Endothelial cell of umbilical vein (primary cell): ENCODE measurements at regions not wholly inside any gene's neighbourhood (a gene's known extent, or its start where the extent isn't known, plus 50 kb on each side); places are given as distances from the start of the nearest gene placed in this dataset.

ENCODE experiments used
- BruUV-seq: library from RNA; stranded (reverse); fragments of 400-500 nt; replicated peaks from 2 replicates; lab custom pipeline; 2021; lab: Mats Ljungman, UMichigan
- CTCF ChIA-PET: fragments of 300-600, 350-600 bp; sonication (Branson Sonifier 250); formaldehyde crosslinking; loops from one replicate; lab custom pipeline; 2021; ENCODE audit warnings: antibody characterized with exemption, inconsistent platforms; lab: Charles Lee
- POLR2A ChIA-PET: fragments of 300-600, 350-600 bp; sonication (Branson Sonifier 250); formaldehyde crosslinking; loops from one replicate; lab custom pipeline; 2021; ENCODE audit warnings: antibody characterized with exemption, inconsistent platforms; lab: Charles Lee
- DNase-seq: peaks from one replicate; pipeline ENCODE4 v3.0.0-alpha.2; 2011; ENCODE audit warnings: low read depth, low spot score
- FAIRE-seq: peaks from 2 replicates; lab custom pipeline; 2011; peaks lifted over from hg19 to GRCh38; lab: Jason Lieb, UNC
- H2AFZ ChIP-seq: 2 replicates; pipeline ENCODE4 v1.6.0; 2012; ENCODE audit warnings: low read depth, low read length, control low read depth, inconsistent platforms
- H3K27ac ChIP-seq: 2 replicates; pipeline ENCODE4 v1.5.1; 2011; ENCODE audit warnings: low read depth, mild to moderate bottlenecking, control low read depth, low read length, moderate library complexity; ENCODE audit not compliant: insufficient read depth
- H3K27me3 ChIP-seq, 2 experiments: 2 replicates each; pipeline versions ENCODE4 v1.6.0 to v1.6.1; 2011; ENCODE audit warnings: low read length in 2 of 2, mixed read lengths in 1 of 2; ENCODE audit not compliant: control insufficient read depth in 2 of 2, insufficient read depth in 2 of 2
- H3K36me3 ChIP-seq, 2 experiments: 2 replicates in 1 of 2; 3 replicates in 1 of 2; pipeline ENCODE4 v1.5.1; 2011; ENCODE audit warnings: low read length in 2 of 2, mild to moderate bottlenecking in 1 of 2, moderate library complexity in 1 of 2; ENCODE audit not compliant: control insufficient read depth in 2 of 2, insufficient read depth in 2 of 2; ENCODE audit errors: extremely low read depth in 1 of 2
- H3K4me1 ChIP-seq: 3 replicates; pipeline ENCODE4 v1.5.1; 2011; ENCODE audit warnings: mild to moderate bottlenecking, low read length; ENCODE audit not compliant: control insufficient read depth, insufficient read depth; ENCODE audit errors: extremely low read depth
- H3K4me2 ChIP-seq: 2 replicates; pipeline ENCODE4 v1.6.1; 2011; ENCODE audit warnings: low read length, control low read depth, mixed read lengths; ENCODE audit not compliant: insufficient read depth
- H3K4me3 ChIP-seq, 3 experiments: fragments of 200-600 bp in 1 of 3; sonication (generic), shearing (Covaris generic) in 1 of 3; replicated peaks in 1 of 3; 2 replicates each; pipeline ENCODE4 v1.5.1; 2011 to 2016; ENCODE audit warnings: control low read depth in 3 of 3, low read length in 3 of 3, mild to moderate bottlenecking in 2 of 3, inconsistent platforms in 1 of 3, low read depth in 1 of 3, moderate library complexity in 1 of 3; ENCODE audit not compliant: insufficient read depth in 1 of 3
- H3K79me2 ChIP-seq: 2 replicates; pipeline ENCODE4 v1.6.0; 2012; ENCODE audit warnings: low read length, inconsistent platforms; ENCODE audit not compliant: control insufficient read depth, insufficient read depth
- H3K9ac ChIP-seq: replicated peaks from 2 replicates; pipeline ENCODE3; 2011; ENCODE audit warnings: low read length, control low read depth; ENCODE audit not compliant: insufficient read depth; ENCODE audit errors: extremely low read depth
- H3K9me1 ChIP-seq: replicated peaks from 3 replicates; pipeline ENCODE4 v1.6.0; 2011; ENCODE audit warnings: mild to moderate bottlenecking, low read length; ENCODE audit not compliant: control insufficient read depth, insufficient read depth; ENCODE audit errors: extremely low read depth
- H3K9me3 ChIP-seq: replicated peaks from 2 replicates; pipeline ENCODE4 v1.5.1; 2012; ENCODE audit warnings: low read length, inconsistent platforms; ENCODE audit not compliant: control insufficient read depth, insufficient read depth
- H4K20me1 ChIP-seq: replicated peaks from 2 replicates; pipeline ENCODE3; 2011; ENCODE audit warnings: mild to moderate bottlenecking, low read length; ENCODE audit not compliant: control insufficient read depth, insufficient read depth; ENCODE audit errors: extremely low read depth
- CTCF ChIP-seq, 2 donors: IDR thresholded peaks; 1 replicate in 1 of 2; 2 replicates in 1 of 2; pipeline ENCODE4 v1.5.1; 2011; ENCODE audit warnings: low read length in 2 of 2, mild to moderate bottlenecking in 2 of 2, moderate library complexity in 2 of 2, control low read depth in 1 of 2, inconsistent platforms in 1 of 2, low read depth in 1 of 2; ENCODE audit not compliant: insufficient read depth in 1 of 2; ENCODE audit errors: extremely low read depth in 1 of 2
- EZH2 ChIP-seq: IDR thresholded peaks from 2 replicates; pipeline ENCODE4 v1.6.1; 2012; ENCODE audit warnings: borderline replicate concordance, low read depth, mild to moderate bottlenecking, moderate library complexity, low read length, inconsistent platforms; ENCODE audit not compliant: severe bottlenecking
- FOS ChIP-seq: IDR thresholded peaks from 2 replicates; pipeline ENCODE4 v1.6.1; 2011; ENCODE audit warnings: mild to moderate bottlenecking, low read length, moderate library complexity, borderline replicate concordance; ENCODE audit not compliant: insufficient read depth
- GATA2 ChIP-seq: IDR thresholded peaks from 2 replicates; pipeline ENCODE4 v1.7.0; 2011; ENCODE audit warnings: low read depth, mild to moderate bottlenecking, moderate library complexity, mixed read lengths, low read length; ENCODE audit not compliant: insufficient read length, insufficient read depth
- JUN ChIP-seq: IDR thresholded peaks from 2 replicates; pipeline ENCODE4 v1.6.1; 2011; ENCODE audit warnings: borderline replicate concordance, low read depth; ENCODE audit not compliant: insufficient read length, insufficient read depth
- MAX ChIP-seq: IDR thresholded peaks from 2 replicates; pipeline ENCODE4 v1.6.1; 2011; ENCODE audit not compliant: insufficient read depth, insufficient read length
- MYC ChIP-seq: IDR thresholded peaks from one replicate; pipeline ENCODE4 v1.6.1; 2011; ENCODE audit warnings: mild to moderate bottlenecking, low read depth, low read length
- POLR2A ChIP-seq: IDR thresholded peaks from 2 replicates; pipeline ENCODE4 v1.6.1; 2012; ENCODE audit warnings: low read depth, mild to moderate bottlenecking, control low read depth, low read length
- POLR2AphosphoS5 ChIP-seq: IDR thresholded peaks from 2 replicates; pipeline ENCODE4 v1.6.1; 2012; ENCODE audit warnings: low read depth, mild to moderate bottlenecking, control low read depth, low read length, moderate library complexity; ENCODE audit not compliant: insufficient read depth
- dilution Hi-C: fragments of 300-500 bp; cut with MboI; formaldehyde crosslinking; loops from one replicate; pipeline ENCODE4 v1.15.0; 2019; ENCODE audit warnings: low sequenced_read_pairs; ENCODE audit not compliant: extremely low pct_ligation_motif_present
- intact Hi-C: fragments of 100-400 bp; cut with micrococcal nuclease; formaldehyde crosslinking; loops from one replicate; pipeline ENCODE4 v1.10.0; 2022

GRCh38 chr10:78524941-78525340, 491.3 kb downstream of the RPS24 start:
- intact Hi-C loops, result no loop called here
- FAIRE-seq, result no peak

GRCh38 chr10:78526347-78526746, 492.7 kb downstream of the RPS24 start:
- Histone ChIP-seq H3K36me3 (no peaks in the 10 kb centered on the region), H3K4me3 (no peak overlapping the region), H2AFZ (no peak overlapping the region), H3K4me1 (no peaks in the 10 kb centered on the region), H3K79me2 (no peaks in the 10 kb centered on the region), H3K4me2 (no peak overlapping the region), H3K27me3 (no peaks in the 10 kb centered on the region), H3K9ac (no peak overlapping the region), H3K9me1 (no peaks in the 10 kb centered on the region), H3K9me3 (no peaks in the 10 kb centered on the region), H3K27ac (no peak overlapping the region), H4K20me1 (no peaks in the 10 kb centered on the region)
- no peak for TF ChIP-seq POLR2A
- TF ChIP-seq FOS, result no peak
- no peak for TF ChIP-seq MYC
- no peak for TF ChIP-seq MAX
- TF ChIP-seq GATA2, result no peak
- TF ChIP-seq CTCF (IDR thresholded peaks at IDR 0.05; ENCODE audit: extremely low read depth in 1 of 2, insufficient read depth in 1 of 2, low read depth in 1 of 2, low read length in 2 of 2), result no peak
- no peak for TF ChIP-seq EZH2
- no peak for TF ChIP-seq JUN
- no peak for TF ChIP-seq POLR2AphosphoS5
- ChIA-PET POLR2A (no interaction called here), CTCF (no interaction called here)
- no TSS peak for BruUV-seq
- no peak for DNase-seq
- dilution Hi-C loops (no loop called here), intact Hi-C loops (no loop called here)
- FAIRE-seq, result no peak

More at GRCh38 chr10:78524941-78525340, 491.3 kb downstream of the RPS24 start:
- CTCF ChIA-PET, result no interaction called here
- no peak for DNase-seq
- Histone ChIP-seq H3K9ac (no peak overlapping the region), H3K4me3 (no peak overlapping the region), H3K27me3 (no peaks in the 10 kb centered on the region), H3K9me1 (no peaks in the 10 kb centered on the region), H3K27ac (no peak overlapping the region), H2AFZ (no peak overlapping the region), H3K4me1 (no peaks in the 10 kb centered on the region), H3K9me3 (no peaks in the 10 kb centered on the region), H3K79me2 (no peaks in the 10 kb centered on the region), H3K4me2 (no peak overlapping the region), H4K20me1 (no peaks in the 10 kb centered on the region), H3K36me3 (no peaks in the 10 kb centered on the region)
- BruUV-seq, result no TSS peak
- dilution Hi-C loops, result no loop called here
- POLR2A ChIA-PET, result no interaction called here
- no peak for TF ChIP-seq FOS
- no peak for TF ChIP-seq MYC
- TF ChIP-seq POLR2A, result no peak
- no peak for TF ChIP-seq GATA2
- TF ChIP-seq EZH2, result no peak
